ENCODE measurements at regions not wholly inside any gene's neighbourhood (a gene's known extent, or its start where the extent isn't known, plus 50 kb on each side); places are given as distances from the start of the nearest gene placed in this dataset.

- H2AFZ ChIP-seq: no peak overlapping the region
- H3F3A ChIP-seq (replicated peaks; ENCODE audit: low read depth): no peaks in the 10 kb centered on the region
- ATAC-seq (no peak), DNase-seq (ENCODE audit: low spot score) (no peak)
- H3K79me2 ChIP-seq (replicated peaks; ENCODE audit: insufficient read depth): no peaks in the 10 kb centered on the region
- Mint-ChIP-seq H3K4me3 (no peak overlapping the region), H3K4me1 (no peaks in the 10 kb centered on the region), H3K27me3 (ENCODE audit: insufficient read depth, low read depth, poor library complexity) (peaks cover 2% of the 10 kb centered on the region), H3K27ac (no peak overlapping the region), H3K36me3 (ENCODE audit: low read depth) (no peaks in the 10 kb centered on the region), H3K9me3 (no peaks in the 10 kb centered on the region; the same call in 1 of the 3 replicates)
- no peak overlapping the region for H3K4me3 ChIP-seq
- H3K27me3 ChIP-seq (ENCODE audit: insufficient read depth): no peaks in the 10 kb centered on the region
- no peaks in the 10 kb centered on the region for H3K9me2 ChIP-seq (ENCODE audit: insufficient read depth)
- H4K20me1 ChIP-seq (replicated peaks; ENCODE audit: insufficient read depth): no peaks in the 10 kb centered on the region
- H3K4me2 ChIP-seq: no peak overlapping the region
- H3K27ac ChIP-seq (ENCODE audit: low read depth): no peak overlapping the region
- TF ChIP-seq, protein P1, sequence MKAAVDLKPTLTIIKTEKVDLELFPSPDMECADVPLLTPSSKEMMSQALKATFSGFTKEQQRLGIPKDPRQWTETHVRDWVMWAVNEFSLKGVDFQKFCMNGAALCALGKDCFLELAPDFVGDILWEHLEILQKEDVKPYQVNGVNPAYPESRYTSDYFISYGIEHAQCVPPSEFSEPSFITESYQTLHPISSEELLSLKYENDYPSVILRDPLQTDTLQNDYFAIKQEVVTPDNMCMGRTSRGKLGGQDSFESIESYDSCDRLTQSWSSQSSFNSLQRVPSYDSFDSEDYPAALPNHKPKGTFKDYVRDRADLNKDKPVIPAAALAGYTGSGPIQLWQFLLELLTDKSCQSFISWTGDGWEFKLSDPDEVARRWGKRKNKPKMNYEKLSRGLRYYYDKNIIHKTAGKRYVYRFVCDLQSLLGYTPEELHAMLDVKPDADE (IDR thresholded peaks at IDR 0.05): no peak
- TF ChIP-seq POLR2AphosphoS5 (IDR thresholded peaks at IDR 0.05; ENCODE audit: low read depth) (no peak), JUNB (IDR thresholded peaks at IDR 0.05; ENCODE audit: unreplicated experiment) (no peak), EZH2 (IDR thresholded peaks at IDR 0.05; ENCODE audit: low read depth, unreplicated experiment) (no peak), EZH2phosphoT487 (IDR thresholded peaks at IDR 0.05; ENCODE audit: unreplicated experiment) (no peak), ZNF331 (CRISPR knock-in tag; IDR thresholded peaks at IDR 0.05; ENCODE audit: low read depth) (no peak), NANOG (IDR thresholded peaks at IDR 0.05; ENCODE audit: borderline replicate concordance) (no peak)
- TF ChIP-seq, protein P2, sequence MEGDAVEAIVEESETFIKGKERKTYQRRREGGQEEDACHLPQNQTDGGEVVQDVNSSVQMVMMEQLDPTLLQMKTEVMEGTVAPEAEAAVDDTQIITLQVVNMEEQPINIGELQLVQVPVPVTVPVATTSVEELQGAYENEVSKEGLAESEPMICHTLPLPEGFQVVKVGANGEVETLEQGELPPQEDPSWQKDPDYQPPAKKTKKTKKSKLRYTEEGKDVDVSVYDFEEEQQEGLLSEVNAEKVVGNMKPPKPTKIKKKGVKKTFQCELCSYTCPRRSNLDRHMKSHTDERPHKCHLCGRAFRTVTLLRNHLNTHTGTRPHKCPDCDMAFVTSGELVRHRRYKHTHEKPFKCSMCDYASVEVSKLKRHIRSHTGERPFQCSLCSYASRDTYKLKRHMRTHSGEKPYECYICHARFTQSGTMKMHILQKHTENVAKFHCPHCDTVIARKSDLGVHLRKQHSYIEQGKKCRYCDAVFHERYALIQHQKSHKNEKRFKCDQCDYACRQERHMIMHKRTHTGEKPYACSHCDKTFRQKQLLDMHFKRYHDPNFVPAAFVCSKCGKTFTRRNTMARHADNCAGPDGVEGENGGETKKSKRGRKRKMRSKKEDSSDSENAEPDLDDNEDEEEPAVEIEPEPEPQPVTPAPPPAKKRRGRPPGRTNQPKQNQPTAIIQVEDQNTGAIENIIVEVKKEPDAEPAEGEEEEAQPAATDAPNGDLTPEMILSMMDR (conservative IDR thresholded peaks at IDR 0.05; ENCODE audit: low read depth in 2 of 2): no peak
- TF ChIP-seq, protein P3, sequence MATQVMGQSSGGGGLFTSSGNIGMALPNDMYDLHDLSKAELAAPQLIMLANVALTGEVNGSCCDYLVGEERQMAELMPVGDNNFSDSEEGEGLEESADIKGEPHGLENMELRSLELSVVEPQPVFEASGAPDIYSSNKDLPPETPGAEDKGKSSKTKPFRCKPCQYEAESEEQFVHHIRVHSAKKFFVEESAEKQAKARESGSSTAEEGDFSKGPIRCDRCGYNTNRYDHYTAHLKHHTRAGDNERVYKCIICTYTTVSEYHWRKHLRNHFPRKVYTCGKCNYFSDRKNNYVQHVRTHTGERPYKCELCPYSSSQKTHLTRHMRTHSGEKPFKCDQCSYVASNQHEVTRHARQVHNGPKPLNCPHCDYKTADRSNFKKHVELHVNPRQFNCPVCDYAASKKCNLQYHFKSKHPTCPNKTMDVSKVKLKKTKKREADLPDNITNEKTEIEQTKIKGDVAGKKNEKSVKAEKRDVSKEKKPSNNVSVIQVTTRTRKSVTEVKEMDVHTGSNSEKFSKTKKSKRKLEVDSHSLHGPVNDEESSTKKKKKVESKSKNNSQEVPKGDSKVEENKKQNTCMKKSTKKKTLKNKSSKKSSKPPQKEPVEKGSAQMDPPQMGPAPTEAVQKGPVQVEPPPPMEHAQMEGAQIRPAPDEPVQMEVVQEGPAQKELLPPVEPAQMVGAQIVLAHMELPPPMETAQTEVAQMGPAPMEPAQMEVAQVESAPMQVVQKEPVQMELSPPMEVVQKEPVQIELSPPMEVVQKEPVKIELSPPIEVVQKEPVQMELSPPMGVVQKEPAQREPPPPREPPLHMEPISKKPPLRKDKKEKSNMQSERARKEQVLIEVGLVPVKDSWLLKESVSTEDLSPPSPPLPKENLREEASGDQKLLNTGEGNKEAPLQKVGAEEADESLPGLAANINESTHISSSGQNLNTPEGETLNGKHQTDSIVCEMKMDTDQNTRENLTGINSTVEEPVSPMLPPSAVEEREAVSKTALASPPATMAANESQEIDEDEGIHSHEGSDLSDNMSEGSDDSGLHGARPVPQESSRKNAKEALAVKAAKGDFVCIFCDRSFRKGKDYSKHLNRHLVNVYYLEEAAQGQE (IDR thresholded peaks at IDR 0.05; ENCODE audit: unreplicated experiment): no peak
- TF ChIP-seq, protein P4, sequence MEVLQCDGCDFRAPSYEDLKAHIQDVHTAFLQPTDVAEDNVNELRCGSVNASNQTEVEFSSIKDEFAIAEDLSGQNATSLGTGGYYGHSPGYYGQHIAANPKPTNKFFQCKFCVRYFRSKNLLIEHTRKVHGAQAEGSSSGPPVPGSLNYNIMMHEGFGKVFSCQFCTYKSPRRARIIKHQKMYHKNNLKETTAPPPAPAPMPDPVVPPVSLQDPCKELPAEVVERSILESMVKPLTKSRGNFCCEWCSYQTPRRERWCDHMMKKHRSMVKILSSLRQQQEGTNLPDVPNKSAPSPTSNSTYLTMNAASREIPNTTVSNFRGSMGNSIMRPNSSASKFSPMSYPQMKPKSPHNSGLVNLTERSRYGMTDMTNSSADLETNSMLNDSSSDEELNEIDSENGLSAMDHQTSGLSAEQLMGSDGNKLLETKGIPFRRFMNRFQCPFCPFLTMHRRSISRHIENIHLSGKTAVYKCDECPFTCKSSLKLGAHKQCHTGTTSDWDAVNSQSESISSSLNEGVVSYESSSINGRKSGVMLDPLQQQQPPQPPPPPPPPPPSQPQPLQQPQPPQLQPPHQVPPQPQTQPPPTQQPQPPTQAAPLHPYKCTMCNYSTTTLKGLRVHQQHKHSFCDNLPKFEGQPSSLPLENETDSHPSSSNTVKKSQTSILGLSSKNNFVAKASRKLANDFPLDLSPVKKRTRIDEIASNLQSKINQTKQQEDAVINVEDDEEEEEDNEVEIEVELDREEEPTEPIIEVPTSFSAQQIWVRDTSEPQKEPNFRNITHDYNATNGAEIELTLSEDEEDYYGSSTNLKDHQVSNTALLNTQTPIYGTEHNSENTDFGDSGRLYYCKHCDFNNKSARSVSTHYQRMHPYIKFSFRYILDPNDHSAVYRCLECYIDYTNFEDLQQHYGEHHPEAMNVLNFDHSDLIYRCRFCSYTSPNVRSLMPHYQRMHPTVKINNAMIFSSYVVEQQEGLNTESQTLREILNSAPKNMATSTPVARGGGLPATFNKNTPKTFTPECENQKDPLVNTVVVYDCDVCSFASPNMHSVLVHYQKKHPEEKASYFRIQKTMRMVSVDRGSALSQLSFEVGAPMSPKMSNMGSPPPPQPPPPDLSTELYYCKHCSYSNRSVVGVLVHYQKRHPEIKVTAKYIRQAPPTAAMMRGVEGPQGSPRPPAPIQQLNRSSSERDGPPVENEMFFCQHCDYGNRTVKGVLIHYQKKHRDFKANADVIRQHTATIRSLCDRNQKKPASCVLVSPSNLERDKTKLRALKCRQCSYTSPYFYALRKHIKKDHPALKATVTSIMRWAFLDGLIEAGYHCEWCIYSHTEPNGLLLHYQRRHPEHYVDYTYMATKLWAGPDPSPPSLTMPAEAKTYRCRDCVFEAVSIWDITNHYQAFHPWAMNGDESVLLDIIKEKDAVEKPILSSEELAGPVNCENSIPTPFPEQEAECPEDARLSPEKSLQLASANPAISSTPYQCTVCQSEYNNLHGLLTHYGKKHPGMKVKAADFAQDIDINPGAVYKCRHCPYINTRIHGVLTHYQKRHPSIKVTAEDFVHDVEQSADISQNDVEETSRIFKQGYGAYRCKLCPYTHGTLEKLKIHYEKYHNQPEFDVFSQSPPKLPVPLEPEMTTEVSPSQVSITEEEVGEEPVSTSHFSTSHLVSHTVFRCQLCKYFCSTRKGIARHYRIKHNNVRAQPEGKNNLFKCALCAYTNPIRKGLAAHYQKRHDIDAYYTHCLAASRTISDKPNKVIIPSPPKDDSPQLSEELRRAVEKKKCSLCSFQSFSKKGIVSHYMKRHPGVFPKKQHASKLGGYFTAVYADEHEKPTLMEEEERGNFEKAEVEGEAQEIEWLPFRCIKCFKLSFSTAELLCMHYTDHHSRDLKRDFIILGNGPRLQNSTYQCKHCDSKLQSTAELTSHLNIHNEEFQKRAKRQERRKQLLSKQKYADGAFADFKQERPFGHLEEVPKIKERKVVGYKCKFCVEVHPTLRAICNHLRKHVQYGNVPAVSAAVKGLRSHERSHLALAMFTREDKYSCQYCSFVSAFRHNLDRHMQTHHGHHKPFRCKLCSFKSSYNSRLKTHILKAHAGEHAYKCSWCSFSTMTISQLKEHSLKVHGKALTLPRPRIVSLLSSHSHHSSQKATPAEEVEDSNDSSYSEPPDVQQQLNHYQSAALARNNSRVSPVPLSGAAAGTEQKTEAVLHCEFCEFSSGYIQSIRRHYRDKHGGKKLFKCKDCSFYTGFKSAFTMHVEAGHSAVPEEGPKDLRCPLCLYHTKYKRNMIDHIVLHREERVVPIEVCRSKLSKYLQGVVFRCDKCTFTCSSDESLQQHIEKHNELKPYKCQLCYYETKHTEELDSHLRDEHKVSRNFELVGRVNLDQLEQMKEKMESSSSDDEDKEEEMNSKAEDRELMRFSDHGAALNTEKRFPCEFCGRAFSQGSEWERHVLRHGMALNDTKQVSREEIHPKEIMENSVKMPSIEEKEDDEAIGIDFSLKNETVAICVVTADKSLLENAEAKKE (CRISPR knock-in tag; IDR thresholded peaks at IDR 0.05): no peak
- H3K4me1 ChIP-seq (ENCODE audit: insufficient read depth): no peaks in the 10 kb centered on the region
- no peaks in the 10 kb centered on the region for H3K36me3 ChIP-seq (ENCODE audit: insufficient read depth)
These were observed 242.1 kb upstream of the IRX1 start for GRCh38 chr5:3353561-3353960.
